Neural cell (in vitro differentiated cells): ENCODE measurements at regions not wholly inside any gene's neighbourhood (a gene's known extent, or its start where the extent isn't known, plus 50 kb on each side); places are given as distances from the start of the nearest gene placed in this dataset.
"Not testable (repeated sequence)": the region's sequence is repeated elsewhere in the genome, so short reads cannot be mapped to it uniquely, and the experiment has no call there.

ENCODE experiments used
- H2AFZ ChIP-seq: fragments of 200-600, 300-800 bp; sonication (generic), shearing (Covaris generic); 2 replicates; pipeline ENCODE4 v1.6.0; 2014; ENCODE audit warnings: low read depth, mild to moderate bottlenecking, antibody characterized with exemption, low read length, moderate library complexity
- H3F3A ChIP-seq: fragments of 200-600 bp; shearing (Covaris generic); 2 replicates; pipeline ENCODE4 v1.6.1; 2016; ENCODE audit warnings: mild to moderate bottlenecking, moderate library complexity, mixed read lengths, antibody characterized with exemption, low read length; ENCODE audit not compliant: insufficient read depth, poor library complexity, severe bottlenecking
- H3K27ac ChIP-seq: fragments of 200-600, 300-800 bp; sonication (generic), shearing (Covaris generic); 2 replicates; pipeline ENCODE4 v1.5.1; 2014; ENCODE audit warnings: mild to moderate bottlenecking, low read length, moderate library complexity
- H3K27me3 ChIP-seq: fragments of 300-800, 200-600 bp; sonication (generic), shearing (Covaris generic); 2 replicates; pipeline ENCODE4 v1.6.0; 2014; ENCODE audit warnings: mild to moderate bottlenecking, low read depth, low read length, moderate library complexity; ENCODE audit not compliant: insufficient read depth
- H3K36me3 ChIP-seq: fragments of 300-800, 200-600 bp; sonication (generic), shearing (Covaris generic); 2 replicates; pipeline ENCODE4 v1.5.1; 2014; ENCODE audit warnings: mild to moderate bottlenecking, antibody characterized with exemption, low read length, moderate library complexity; ENCODE audit not compliant: insufficient read depth
- H3K4me2 ChIP-seq: fragments of 300-800, 200-600 bp; sonication (generic), shearing (Covaris generic); 2 replicates; pipeline ENCODE4 v1.6.0; 2014; ENCODE audit warnings: mild to moderate bottlenecking, low read length
- H3K4me3 ChIP-seq: fragments of 300-800, 200-600 bp; sonication (generic), shearing (Covaris generic); 2 replicates; pipeline ENCODE4 v1.5.1; 2014; ENCODE audit warnings: mild to moderate bottlenecking, low read length, moderate library complexity
- H3K79me2 ChIP-seq: fragments of 200-600 bp; shearing (Covaris generic); replicated peaks from 2 replicates; pipeline ENCODE4 v1.6.0; 2014; ENCODE audit warnings: mild to moderate bottlenecking, low read length, moderate library complexity; ENCODE audit not compliant: insufficient read depth
- H3K9ac ChIP-seq: fragments of 300-800, 200-600 bp; sonication (generic), shearing (Covaris generic); 2 replicates; pipeline ENCODE4 v1.6.1; 2016; ENCODE audit warnings: mild to moderate bottlenecking, low read length, mixed read lengths
- H3K9me2 ChIP-seq: fragments of 200-600 bp; shearing (Covaris generic); 2 replicates; pipeline ENCODE4 v1.6.1; 2016; ENCODE audit warnings: mild to moderate bottlenecking, low read length, mixed read lengths; ENCODE audit not compliant: insufficient read depth
- H3K9me3 ChIP-seq: fragments of 200-600, 300-800 bp; sonication (generic), shearing (Covaris generic); 2 replicates; pipeline ENCODE4 v1.6.1; 2016; ENCODE audit warnings: mild to moderate bottlenecking, mixed run types, low read length, moderate library complexity, mixed read lengths
- H4K20me1 ChIP-seq: fragments of 200-600 bp; shearing (Covaris generic); 2 replicates; pipeline ENCODE4 v1.6.1; 2016; ENCODE audit warnings: mild to moderate bottlenecking, mixed run types; ENCODE audit not compliant: insufficient read depth
- EP300 ChIP-seq: fragments of 450-650 bp; conservative IDR thresholded peaks from 2 replicates; pipeline ENCODE4 v1.6.1; 2014; ENCODE audit warnings: antibody characterized with exemption, mild to moderate bottlenecking, moderate library complexity; ENCODE audit not compliant: poor library complexity, severe bottlenecking
- EZH2 ChIP-seq: fragments of 200-600, 300-800 bp; shearing (Covaris generic), sonication (generic); IDR thresholded peaks from 2 replicates; pipeline ENCODE4 v1.6.1; 2014; ENCODE audit warnings: antibody characterized with exemption, low read length, borderline replicate concordance, mild to moderate bottlenecking; ENCODE audit not compliant: insufficient read depth, poor library complexity, severe bottlenecking
- MXI1 ChIP-seq: fragments of 450-650 bp; conservative IDR thresholded peaks from 2 replicates; pipeline ENCODE4 v1.6.1; 2014; ENCODE audit warnings: antibody characterized with exemption, mild to moderate bottlenecking; ENCODE audit not compliant: poor library complexity, severe bottlenecking
- POLR2AphosphoS5 ChIP-seq: IDR thresholded peaks from 2 replicates; pipeline ENCODE4 v1.6.1; 2012
- RAD21 ChIP-seq: fragments of 450-650 bp; conservative IDR thresholded peaks from 2 replicates; pipeline ENCODE4 v1.6.1; 2014; ENCODE audit warnings: antibody characterized with exemption, mild to moderate bottlenecking, moderate library complexity
- REST ChIP-seq: IDR thresholded peaks from 2 replicates; pipeline ENCODE4 v1.6.1; 2012; ENCODE audit warnings: borderline replicate concordance
- SMC3 ChIP-seq: fragments of 450-650 bp; conservative IDR thresholded peaks from 2 replicates; pipeline ENCODE4 v1.6.1; 2014; ENCODE audit warnings: antibody characterized with exemption, mild to moderate bottlenecking, moderate library complexity; ENCODE audit not compliant: poor library complexity
- TAF1 ChIP-seq: IDR thresholded peaks from 2 replicates; pipeline ENCODE4 v1.6.1; 2012; ENCODE audit warnings: low read depth
- TF ChIP-seq, protein P1 (sequence below): fragments of 450-650 bp; IDR thresholded peaks from 2 replicates; pipeline ENCODE4 v1.5.1; 2014; ENCODE audit warnings: antibody characterized with exemption, mild to moderate bottlenecking, moderate library complexity; ENCODE audit not compliant: poor library complexity, severe bottlenecking

- H3K27me3 ChIP-seq = no peaks in the 10 kb centered on the region
- no peak overlapping the region for H3K4me2 ChIP-seq
Measured at GRCh38 chrX:115913575-115913974, 257.0 kb upstream of the AGTR2 start.

GRCh38 chrX:115915625-115916024, 254.9 kb upstream of the AGTR2 start:
- H2AFZ ChIP-seq, H3K4me2 ChIP-seq, H3K27ac ChIP-seq, H3K27me3 ChIP-seq, H3K79me2 ChIP-seq, H3K9me2 ChIP-seq, H3K36me3 ChIP-seq, H3F3A ChIP-seq, H3K9me3 ChIP-seq, H4K20me1 ChIP-seq, H3K4me3 ChIP-seq, H3K9ac ChIP-seq: not testable (repeated sequence)

More at GRCh38 chrX:115913575-115913974, 257.0 kb upstream of the AGTR2 start:
- no peak overlapping the region for H2AFZ ChIP-seq
- H3K9ac ChIP-seq = no peak overlapping the region
- no peak overlapping the region for H3K4me3 ChIP-seq
- H3K79me2 ChIP-seq = no peaks in the 10 kb centered on the region
- H3K9me3 ChIP-seq = no peaks in the 10 kb centered on the region
- TF ChIP-seq TAF1 (no peak), RAD21 (no peak), MXI1 (no peak), SMC3 (no peak), REST (no peak), EZH2 (no peak), EP300 (no peak), POLR2AphosphoS5 (no peak)
- TF ChIP-seq, protein P1, sequence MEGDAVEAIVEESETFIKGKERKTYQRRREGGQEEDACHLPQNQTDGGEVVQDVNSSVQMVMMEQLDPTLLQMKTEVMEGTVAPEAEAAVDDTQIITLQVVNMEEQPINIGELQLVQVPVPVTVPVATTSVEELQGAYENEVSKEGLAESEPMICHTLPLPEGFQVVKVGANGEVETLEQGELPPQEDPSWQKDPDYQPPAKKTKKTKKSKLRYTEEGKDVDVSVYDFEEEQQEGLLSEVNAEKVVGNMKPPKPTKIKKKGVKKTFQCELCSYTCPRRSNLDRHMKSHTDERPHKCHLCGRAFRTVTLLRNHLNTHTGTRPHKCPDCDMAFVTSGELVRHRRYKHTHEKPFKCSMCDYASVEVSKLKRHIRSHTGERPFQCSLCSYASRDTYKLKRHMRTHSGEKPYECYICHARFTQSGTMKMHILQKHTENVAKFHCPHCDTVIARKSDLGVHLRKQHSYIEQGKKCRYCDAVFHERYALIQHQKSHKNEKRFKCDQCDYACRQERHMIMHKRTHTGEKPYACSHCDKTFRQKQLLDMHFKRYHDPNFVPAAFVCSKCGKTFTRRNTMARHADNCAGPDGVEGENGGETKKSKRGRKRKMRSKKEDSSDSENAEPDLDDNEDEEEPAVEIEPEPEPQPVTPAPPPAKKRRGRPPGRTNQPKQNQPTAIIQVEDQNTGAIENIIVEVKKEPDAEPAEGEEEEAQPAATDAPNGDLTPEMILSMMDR = no peak
- no peak overlapping the region for H3K27ac ChIP-seq
- no peaks in the 10 kb centered on the region for H3K36me3 ChIP-seq
- H3F3A ChIP-seq = no peaks in the 10 kb centered on the region
- no peaks in the 10 kb centered on the region for H4K20me1 ChIP-seq
- no peaks in the 10 kb centered on the region for H3K9me2 ChIP-seq

DNA sequence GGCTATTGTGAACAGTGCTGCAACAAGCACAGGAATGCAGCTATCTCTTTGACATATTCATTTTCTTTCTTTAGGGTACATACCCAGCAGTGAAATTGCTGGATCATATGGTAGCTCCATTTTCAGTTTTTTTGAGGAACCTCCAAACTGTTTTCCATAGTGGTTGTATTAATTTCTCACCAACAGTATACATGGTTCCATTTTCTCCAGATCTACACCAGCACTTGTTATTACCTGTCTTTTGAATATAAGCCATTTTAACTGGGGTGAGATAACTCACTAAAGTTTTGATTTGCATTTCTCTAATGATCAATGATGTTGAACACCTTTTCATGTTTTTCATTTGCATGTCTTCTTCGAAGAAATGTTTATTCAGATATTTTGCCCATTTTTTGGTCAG, 241.1 kb upstream of the AGTR2 start:
- Histone ChIP-seq H2AFZ (no peak overlapping the region), H4K20me1 (no peaks in the 10 kb centered on the region), H3F3A (no peaks in the 10 kb centered on the region), H3K9me2 (no peaks in the 10 kb centered on the region), H3K27ac (no peak overlapping the region), H3K27me3 (no peaks in the 10 kb centered on the region), H3K79me2 (no peaks in the 10 kb centered on the region), H3K9me3 (no peaks in the 10 kb centered on the region), H3K4me2 (no peak overlapping the region), H3K36me3 (no peaks in the 10 kb centered on the region), H3K4me3 (no peak overlapping the region), H3K9ac (no peak overlapping the region)
- no peak for TF ChIP-seq TAF1
- TF ChIP-seq REST = no peak
- TF ChIP-seq, protein P1 = no peak
- TF ChIP-seq SMC3 = no peak
- TF ChIP-seq EZH2 = no peak
- TF ChIP-seq MXI1 = no peak
- TF ChIP-seq POLR2AphosphoS5 = no peak
- TF ChIP-seq EP300 = no peak
